H1 (cell line): ENCODE measurements at regions not wholly inside any gene's neighbourhood (a gene's known extent, or its start where the extent isn't known, plus 50 kb on each side); places are given as distances from the start of the nearest gene placed in this dataset.

Experiments used
- CTCF ChIA-PET: fragments of 300-600 bp; sonication (Branson Sonifier 250); formaldehyde crosslinking; loops from one replicate; lab custom pipeline; 2021; ENCODE audit not compliant: partially characterized antibody; lab: Charles Lee
- POLR2A ChIA-PET: fragments of 300-600 bp; sonication (Branson Sonifier 250); formaldehyde crosslinking; loops from one replicate; lab custom pipeline; 2021; ENCODE audit warnings: inconsistent platforms; ENCODE audit not compliant: partially characterized antibody; lab: Charles Lee
- DNase-seq, 2 experiments: peaks; one replicate each; pipeline versions ENCODE4 v3.0.0 to v3.0.0-alpha.2; 2010 to 2022; ENCODE audit warnings: low spot score in 2 of 2, low read depth in 1 of 2, mixed read lengths in 1 of 2
- FAIRE-seq: peaks from 2 replicates; lab custom pipeline; 2011; peaks lifted over from hg19 to GRCh38; lab: Jason Lieb, UNC
- H2AFZ ChIP-seq: 2 replicates; pipeline ENCODE4 v1.8.1; 2012; ENCODE audit warnings: low read length, inconsistent platforms
- H2AK5ac ChIP-seq: 2 replicates; pipeline ENCODE4 v1.6.1; 2013; ENCODE audit warnings: low read depth, low read length
- H2BK120ac ChIP-seq: replicated peaks from 2 replicates; pipeline ENCODE3; 2013; ENCODE audit warnings: low read depth, low read length, inconsistent platforms
- H2BK12ac ChIP-seq: 2 replicates; pipeline ENCODE4 v1.6.1; 2013; ENCODE audit warnings: low read depth, low read length
- H2BK15ac ChIP-seq: 2 replicates; pipeline ENCODE4 v1.6.1; 2013; ENCODE audit warnings: low read length
- H2BK20ac ChIP-seq: 2 replicates; pipeline ENCODE4 v1.6.1; 2013; ENCODE audit warnings: low read length
- H2BK5ac ChIP-seq: 2 replicates; pipeline ENCODE4 v1.6.1; 2013; ENCODE audit warnings: low read depth, low read length
- H3K14ac ChIP-seq: 2 replicates; pipeline ENCODE4 v1.6.1; 2013; ENCODE audit warnings: inconsistent platforms; ENCODE audit not compliant: insufficient read length
- H3K18ac ChIP-seq: 2 replicates; pipeline ENCODE4 v1.6.1; 2013; ENCODE audit warnings: low read length; ENCODE audit errors: extremely low read depth
- H3K23ac ChIP-seq: 2 replicates; pipeline ENCODE4 v1.6.1; 2013; ENCODE audit warnings: inconsistent platforms; ENCODE audit not compliant: insufficient read length
- H3K23me2 ChIP-seq: 2 replicates; pipeline ENCODE4 v1.6.1; 2013; ENCODE audit warnings: low read depth, low read length
- H3K27ac ChIP-seq: 2 replicates; pipeline ENCODE4 v1.6.1; 2011; ENCODE audit warnings: low read depth, low read length, inconsistent platforms
- H3K27me3 ChIP-seq, 4 experiments: replicated peaks in 1 of 4; 1 replicate in 1 of 4; 2 replicates in 3 of 4; pipeline versions ENCODE4 v1.6.1 to v1.8.1; 2011 to 2013; ENCODE audit warnings: low read length in 3 of 4, mild to moderate bottlenecking in 3 of 4, inconsistent platforms in 2 of 4, mixed read lengths in 2 of 4, moderate library complexity in 1 of 4; ENCODE audit not compliant: control insufficient read depth in 3 of 4, insufficient read depth in 3 of 4; ENCODE audit errors: extremely low read depth in 1 of 4
- H3K36me3 ChIP-seq, 4 experiments: 2 replicates each; pipeline versions ENCODE4 v1.6.1 to v1.8.1; 2011 to 2013; ENCODE audit warnings: mild to moderate bottlenecking in 4 of 4, low read length in 3 of 4, moderate library complexity in 2 of 4, control low read depth in 1 of 4, inconsistent platforms in 1 of 4; ENCODE audit not compliant: insufficient read depth in 4 of 4, control insufficient read depth in 2 of 4
- H3K4ac ChIP-seq: replicated peaks from 2 replicates; pipeline ENCODE3; 2013; ENCODE audit warnings: low read length, low read depth, mixed read lengths, inconsistent platforms; ENCODE audit not compliant: insufficient read length
- H3K4me1 ChIP-seq, 4 experiments: replicated peaks in 1 of 4; 1 replicate in 1 of 4; 2 replicates in 3 of 4; pipeline versions ENCODE4 v1.6.1 to v1.8.1; 2011 to 2013; ENCODE audit warnings: low read length in 3 of 4, inconsistent platforms in 2 of 4, mixed read lengths in 1 of 4; ENCODE audit not compliant: insufficient read depth in 4 of 4, control insufficient read depth in 3 of 4
- H3K4me2 ChIP-seq, 2 experiments: 2 replicates each; pipeline versions ENCODE4 v1.6.1 to v1.8.1; 2011 to 2013; ENCODE audit warnings: low read depth in 2 of 2, low read length in 2 of 2, control low read depth in 1 of 2, inconsistent platforms in 1 of 2, mild to moderate bottlenecking in 1 of 2; ENCODE audit not compliant: insufficient read depth in 1 of 2
- H3K4me3 ChIP-seq, 4 experiments: fragments of 200-600, 300-600 bp in 1 of 4; sonication (generic), shearing (Covaris generic), sonication (Bioruptor Twin) in 1 of 4; 2 replicates each; pipeline versions ENCODE4 v1.5.1 to v1.8.1; 2011 to 2016; ENCODE audit warnings: low read length in 4 of 4, low read depth in 3 of 4, control low read depth in 2 of 4, inconsistent platforms in 2 of 4, mild to moderate bottlenecking in 2 of 4, mixed read lengths in 1 of 4, moderate library complexity in 1 of 4; ENCODE audit not compliant: insufficient read depth in 2 of 4; ENCODE audit errors: extremely low read depth in 1 of 4
- H3K56ac ChIP-seq: replicated peaks from 2 replicates; pipeline ENCODE3; 2013; ENCODE audit warnings: low read depth, mild to moderate bottlenecking, mixed read lengths, low read length, inconsistent platforms; ENCODE audit not compliant: insufficient read length
- H3K79me1 ChIP-seq: 2 replicates; pipeline ENCODE4 v1.6.1; 2013; ENCODE audit warnings: low read depth, low read length, control low read depth
- H3K79me2 ChIP-seq, 2 experiments: 2 replicates each; pipeline versions ENCODE4 v1.6.1 to v1.8.1; 2012 to 2013; ENCODE audit warnings: low read length in 2 of 2, mild to moderate bottlenecking in 2 of 2, inconsistent platforms in 1 of 2; ENCODE audit not compliant: insufficient read depth in 2 of 2, control insufficient read depth in 1 of 2
- H3K9ac ChIP-seq, 4 experiments: replicated peaks in 1 of 4; 1 replicate in 1 of 4; 2 replicates in 3 of 4; pipeline versions ENCODE4 v1.6.1 to v1.8.1; 2011 to 2013; ENCODE audit warnings: low read depth in 3 of 4, low read length in 3 of 4, control low read depth in 2 of 4, mild to moderate bottlenecking in 2 of 4, moderate library complexity in 2 of 4, inconsistent platforms in 1 of 4; ENCODE audit errors: extremely low read depth in 1 of 4
- H3K9me3 ChIP-seq, 2 experiments: 2 replicates each; pipeline versions ENCODE4 v1.6.1 to v1.8.1; 2012 to 2013; ENCODE audit warnings: mild to moderate bottlenecking in 2 of 2, moderate library complexity in 2 of 2, control low read depth in 1 of 2, inconsistent platforms in 1 of 2, low read depth in 1 of 2, low read length in 1 of 2, mixed read lengths in 1 of 2; ENCODE audit not compliant: insufficient read depth in 2 of 2
- H4K20me1 ChIP-seq, 2 experiments: replicated peaks in 1 of 2; 2 replicates each; pipeline versions ENCODE3 to v1.8.1; 2011 to 2013; ENCODE audit warnings: inconsistent platforms in 2 of 2, low read length in 2 of 2, mild to moderate bottlenecking in 1 of 2; ENCODE audit not compliant: insufficient read depth in 2 of 2, control insufficient read depth in 1 of 2
- H4K5ac ChIP-seq: 2 replicates; pipeline ENCODE4 v1.6.1; 2013; ENCODE audit warnings: low read length, low read depth, mixed read lengths, inconsistent platforms; ENCODE audit not compliant: insufficient read length
- H4K8ac ChIP-seq: 2 replicates; pipeline ENCODE4 v1.8.0; 2013; ENCODE audit warnings: mild to moderate bottlenecking, moderate library complexity, low read length, inconsistent platforms; ENCODE audit not compliant: insufficient read depth; ENCODE audit errors: extremely low read depth
- H4K91ac ChIP-seq: replicated peaks from 2 replicates; pipeline ENCODE3; 2013; ENCODE audit warnings: low read length, mixed read lengths, inconsistent platforms; ENCODE audit not compliant: insufficient read length
- ASH2L ChIP-seq: fragments of 200-600, 300-600 bp; sonication (generic); IDR thresholded peaks from one replicate; pipeline ENCODE4 v1.7.1; 2017; ENCODE audit warnings: low read length
- EGR1 ChIP-seq: IDR thresholded peaks from 2 replicates; pipeline ENCODE4 v1.6.1; 2011; ENCODE audit warnings: low read depth, low read length, borderline replicate concordance
- EP300 ChIP-seq, 2 experiments: IDR thresholded peaks; 1 replicate in 1 of 2; 2 replicates in 1 of 2; pipeline ENCODE4 v1.6.1; 2011 to 2012; ENCODE audit warnings: low read depth in 2 of 2, low read length in 2 of 2, mild to moderate bottlenecking in 2 of 2, borderline replicate concordance in 1 of 2, inconsistent platforms in 1 of 2, moderate library complexity in 1 of 2
- FOSL1 ChIP-seq: IDR thresholded peaks from 2 replicates; pipeline ENCODE4 v1.6.1; 2011; ENCODE audit warnings: mild to moderate bottlenecking, low read depth, low read length, moderate library complexity; ENCODE audit not compliant: insufficient read depth
- JUND ChIP-seq: IDR thresholded peaks from 2 replicates; pipeline ENCODE4 v1.6.1; 2011; ENCODE audit warnings: mild to moderate bottlenecking, improper control_type of control experiment, low read length
- RXRA ChIP-seq: IDR thresholded peaks from 2 replicates; pipeline ENCODE4 v1.6.1; 2011; ENCODE audit warnings: low read depth, mild to moderate bottlenecking, low read length, moderate library complexity; ENCODE audit not compliant: insufficient read depth
- SIN3A ChIP-seq, 2 experiments: IDR thresholded peaks in 1 of 2; conservative IDR thresholded peaks in 1 of 2; 2 replicates each; pipeline ENCODE4 v1.6.1; 2011 to 2012; ENCODE audit warnings: low read length in 2 of 2, improper control_type of control experiment in 1 of 2, low read depth in 1 of 2, mild to moderate bottlenecking in 1 of 2
- TAF1 ChIP-seq: IDR thresholded peaks from 2 replicates; pipeline ENCODE4 v1.6.1; 2011; ENCODE audit warnings: mild to moderate bottlenecking, low read depth, low read length
- TBP ChIP-seq: IDR thresholded peaks from 2 replicates; pipeline ENCODE4 v1.6.1; 2011; ENCODE audit warnings: low read depth, low read length, improper control_type of control experiment
- YY1 ChIP-seq: IDR thresholded peaks from 2 replicates; pipeline ENCODE4 v1.6.1; 2011; ENCODE audit warnings: low read depth, mild to moderate bottlenecking, low read length
- WGBS, 2 experiments: shearing (Covaris generic) in 1 of 2; methylation state at CpG; one replicate each; pipeline versions ENCODE4 v1.1.6 to v1.1.7; 2013 to 2015; ENCODE audit warnings: low lambda C conversion rate in 2 of 2, mixed read lengths in 2 of 2, inconsistent platforms in 1 of 2, low coverage in 1 of 2, missing lambda C conversion rate in 1 of 2; ENCODE audit not compliant: insufficient replicate concordance in 2 of 2, insufficient coverage in 1 of 2, insufficient read length in 1 of 2; ENCODE audit errors: extremely low coverage in 1 of 2, missing lambda C conversion rate in 1 of 2; 5-methylcytosine and 5-hydroxymethylcytosine counted together
- TF ChIP-seq, protein P1 (sequence below): IDR thresholded peaks from 2 replicates; pipeline ENCODE4 v1.6.1; 2012; ENCODE audit warnings: low read length, inconsistent platforms

DNA sequence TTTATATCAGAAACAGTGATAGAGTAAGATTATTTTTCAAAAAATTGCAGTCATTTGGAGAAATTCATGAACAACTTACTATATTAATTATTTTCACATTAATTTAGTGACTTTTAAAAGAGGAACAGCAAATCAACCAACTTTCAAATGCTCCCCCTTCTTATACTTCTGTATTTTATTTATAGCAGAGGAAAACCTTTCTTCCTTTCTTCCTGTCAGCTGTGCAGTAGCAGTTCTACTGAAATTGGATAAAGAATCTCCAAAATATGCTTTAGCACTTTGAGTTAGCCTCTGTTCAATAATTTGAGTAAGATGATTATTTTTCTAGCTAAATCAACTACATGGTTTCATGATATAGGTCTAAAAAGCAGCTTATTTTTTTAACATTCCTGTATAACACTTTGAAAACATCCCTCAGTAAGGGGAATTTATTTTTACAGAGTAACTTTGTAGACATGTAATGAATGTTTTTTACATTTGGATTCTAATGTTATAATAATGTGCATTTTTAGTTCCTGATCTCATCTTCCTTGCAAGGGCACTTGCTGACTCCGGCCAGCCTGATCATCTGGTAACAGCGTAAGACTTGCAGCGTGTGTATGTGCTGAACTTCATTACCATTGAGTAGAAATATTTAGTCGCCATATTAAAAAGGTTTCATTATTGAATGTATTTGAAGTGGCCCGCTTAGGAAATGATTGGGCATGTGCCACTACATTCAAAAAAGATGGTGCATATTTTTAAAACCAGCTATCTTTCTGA is 158.3 kb upstream of the HDAC9 start:
- POLR2A ChIA-PET, result no interaction called here
- Histone ChIP-seq H3K79me2 (no peaks in the 10 kb centered on the region), H3K23me2 (no peaks in the 10 kb centered on the region), H3K79me1 (no peaks in the 10 kb centered on the region), H3K36me3 (no peaks in the 10 kb centered on the region), H3K4me1 (no peaks in the 10 kb centered on the region), H2BK15ac (no peak overlapping the region), H3K23ac (no peak overlapping the region), H3K56ac (no peak overlapping the region), H3K18ac (no peak overlapping the region), H2AK5ac (no peak overlapping the region), H4K5ac (no peak overlapping the region), H3K27me3 (no peaks in the 10 kb centered on the region), H2BK5ac (no peak overlapping the region), H3K27ac (no peak overlapping the region), H3K14ac (no peak overlapping the region), H2BK20ac (no peak overlapping the region), H4K20me1 (no peaks in the 10 kb centered on the region), H2BK12ac (no peak overlapping the region), H2AFZ (no peak overlapping the region), H3K4ac (no peak overlapping the region), H3K9me3 (no peaks in the 10 kb centered on the region), H3K9ac (no peak overlapping the region), H3K4me2 (no peak overlapping the region), H4K91ac (no peak overlapping the region), H2BK120ac (no peak overlapping the region), H3K4me3 (no peak overlapping the region), H4K8ac (no peak overlapping the region)
- 93% methylated on average over 5 of the region's 5 CpGs; no CpG with 5 or more reads in 1 of the 2 experiments for WGBS, 2 experiments
- CTCF ChIA-PET, result interaction anchor here (0.9 to 1.6 kb wide), 2 partner anchors 8 to 157 kb away, joined by 3 to 5 read pairs; no protein-coding TSS in a partner anchor
- FAIRE-seq (no peak), DNase-seq (no peak)
- no peak for TF ChIP-seq EGR1
- TF ChIP-seq FOSL1, result no peak
- no peak for TF ChIP-seq JUND
- TF ChIP-seq YY1, result no peak
- no peak for TF ChIP-seq TAF1
- no peak for TF ChIP-seq TBP
- TF ChIP-seq, protein P1, sequence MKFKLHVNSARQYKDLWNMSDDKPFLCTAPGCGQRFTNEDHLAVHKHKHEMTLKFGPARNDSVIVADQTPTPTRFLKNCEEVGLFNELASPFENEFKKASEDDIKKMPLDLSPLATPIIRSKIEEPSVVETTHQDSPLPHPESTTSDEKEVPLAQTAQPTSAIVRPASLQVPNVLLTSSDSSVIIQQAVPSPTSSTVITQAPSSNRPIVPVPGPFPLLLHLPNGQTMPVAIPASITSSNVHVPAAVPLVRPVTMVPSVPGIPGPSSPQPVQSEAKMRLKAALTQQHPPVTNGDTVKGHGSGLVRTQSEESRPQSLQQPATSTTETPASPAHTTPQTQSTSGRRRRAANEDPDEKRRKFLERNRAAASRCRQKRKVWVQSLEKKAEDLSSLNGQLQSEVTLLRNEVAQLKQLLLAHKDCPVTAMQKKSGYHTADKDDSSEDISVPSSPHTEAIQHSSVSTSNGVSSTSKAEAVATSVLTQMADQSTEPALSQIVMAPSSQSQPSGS, result no peak
- TF ChIP-seq RXRA, result no peak
- no peak for TF ChIP-seq EP300 (IDR thresholded peaks at IDR 0.05; ENCODE audit: borderline replicate concordance in 1 of 2, low read depth in 2 of 2, low read length in 2 of 2)
- no peak for TF ChIP-seq SIN3A (conservative IDR thresholded peaks at IDR 0.05 in 1 of 2, IDR thresholded peaks at IDR 0.05 in 1 of 2; ENCODE audit: low read depth in 1 of 2, low read length in 2 of 2)
- TF ChIP-seq ASH2L, result no peak
